ENCODE measurements at regions not wholly inside any gene's neighbourhood (a gene's known extent, or its start where the extent isn't known, plus 50 kb on each side); places are given as distances from the start of the nearest gene placed in this dataset.
"Not testable (repeated sequence)": the region's sequence is repeated elsewhere in the genome, so short reads cannot be mapped to it uniquely, and the experiment has no call there.

DNA sequence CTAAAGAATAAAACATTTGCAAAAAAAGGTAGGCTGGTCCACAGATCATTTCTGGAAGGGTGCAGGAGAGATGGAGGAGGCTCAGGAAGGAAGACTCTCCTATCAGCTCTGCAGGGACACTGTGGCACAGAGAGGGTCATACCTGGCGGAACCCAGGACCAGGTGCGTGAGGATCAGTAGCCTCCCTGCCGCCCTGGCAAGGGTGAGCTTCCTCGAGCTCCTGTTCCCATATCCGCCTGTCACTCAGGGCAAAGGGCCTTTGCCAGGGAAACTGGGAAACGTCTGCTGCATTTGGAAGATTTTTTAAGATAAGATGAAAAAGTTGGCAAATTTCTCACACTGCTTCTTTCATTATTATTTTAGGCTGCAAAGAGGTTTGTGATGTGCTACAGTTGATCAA, 112.1 kb upstream of the TIAM1 start:
- DNase-seq (ENCODE audit: low read depth, low spot score), result no peak

DNA sequence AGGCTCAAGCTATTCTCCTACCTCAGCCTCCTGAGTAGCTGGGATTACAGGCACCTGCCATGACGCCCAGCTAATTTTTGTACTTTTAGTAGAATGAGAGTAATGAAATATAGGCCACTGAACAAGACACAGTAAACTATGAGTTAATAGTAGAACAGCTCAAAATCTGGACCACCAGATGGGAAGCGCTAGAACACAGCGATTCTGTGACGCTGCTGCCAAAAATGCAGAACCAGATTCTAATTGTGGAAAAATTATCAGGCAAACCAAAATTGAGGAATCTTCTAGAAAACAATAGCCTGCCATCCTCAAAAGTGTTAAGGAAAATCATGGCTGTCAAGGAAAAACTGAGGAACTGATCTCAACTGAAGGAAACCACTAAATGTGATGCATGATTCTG, 111.4 kb upstream of the TIAM1 start:
- no peak for DNase-seq (ENCODE audit: low read depth, low spot score)

DNA sequence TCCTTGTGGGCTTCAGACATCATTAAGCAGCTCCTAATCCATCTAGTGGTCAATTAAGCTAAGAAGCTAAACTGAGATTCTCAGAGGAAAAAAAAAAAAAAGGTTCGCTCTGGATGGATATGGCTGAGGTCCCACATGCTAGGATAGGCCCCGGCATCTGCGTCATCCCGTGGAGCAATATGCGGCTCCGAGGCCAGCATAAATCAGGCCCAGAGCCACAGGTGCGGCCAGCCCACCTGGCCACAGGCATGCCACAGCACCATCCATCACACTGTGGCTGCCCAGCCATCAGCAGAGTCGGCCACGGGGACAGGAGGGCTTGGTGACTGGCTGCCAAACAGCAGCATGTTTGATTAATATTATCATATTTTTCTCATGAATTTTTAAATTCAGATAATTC, 106.9 kb upstream of the TIAM1 start:
- no peak for DNase-seq (ENCODE audit: low read depth, low spot score)

DNA sequence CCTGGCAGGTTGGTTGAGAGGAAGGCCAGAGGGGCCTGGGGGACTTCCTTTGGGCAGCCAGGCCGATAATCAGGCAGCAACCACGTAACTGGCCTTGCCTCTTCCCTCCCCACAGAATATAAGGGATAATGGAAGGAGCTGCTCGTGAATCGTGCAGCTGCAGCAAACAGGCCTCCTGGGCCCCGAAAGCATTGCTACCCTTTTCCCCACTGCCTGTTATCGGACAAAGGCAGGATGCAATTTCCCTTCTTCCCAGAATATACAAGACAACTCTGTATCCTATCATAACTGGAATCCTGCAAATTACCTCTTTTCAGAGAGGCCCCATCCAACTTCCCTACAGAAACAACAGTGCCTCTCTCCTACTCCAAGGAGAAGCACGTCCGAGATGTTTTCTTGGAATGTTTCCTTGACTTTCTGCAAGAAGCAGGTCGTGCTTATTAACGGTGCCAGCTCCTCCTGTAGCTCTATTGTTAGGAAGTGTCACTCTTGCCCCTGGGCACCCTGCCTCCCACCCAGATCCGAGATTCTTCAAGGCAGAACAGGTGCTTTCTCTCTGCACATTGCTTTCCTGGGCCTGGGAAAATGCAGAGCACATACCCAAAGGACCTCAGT, 106.0 kb upstream of the TIAM1 start:
- DNase-seq (ENCODE audit: low read depth, low spot score), result no peak

DNA sequence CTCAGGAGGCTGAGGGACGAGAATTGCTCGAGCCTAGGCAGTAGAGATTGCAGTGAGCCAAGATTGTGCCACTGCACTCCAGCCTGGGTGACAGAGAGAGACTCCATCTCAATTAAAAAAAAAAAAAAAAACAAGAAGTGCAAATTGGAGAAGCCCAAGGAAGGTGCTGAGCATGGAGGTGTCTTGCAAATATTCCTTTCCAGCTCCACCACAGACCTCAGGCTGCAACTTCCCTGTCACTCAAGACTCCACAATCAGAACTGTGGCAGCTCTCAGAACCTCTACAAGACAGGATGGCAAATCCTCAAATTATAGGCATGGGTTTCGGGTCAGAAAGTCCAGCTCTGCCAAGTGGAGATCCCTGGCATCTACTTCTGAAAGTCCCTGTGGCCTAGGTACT, 104.4 kb upstream of the TIAM1 start:
- no peak for DNase-seq (ENCODE audit: low read depth, low spot score)

DNA sequence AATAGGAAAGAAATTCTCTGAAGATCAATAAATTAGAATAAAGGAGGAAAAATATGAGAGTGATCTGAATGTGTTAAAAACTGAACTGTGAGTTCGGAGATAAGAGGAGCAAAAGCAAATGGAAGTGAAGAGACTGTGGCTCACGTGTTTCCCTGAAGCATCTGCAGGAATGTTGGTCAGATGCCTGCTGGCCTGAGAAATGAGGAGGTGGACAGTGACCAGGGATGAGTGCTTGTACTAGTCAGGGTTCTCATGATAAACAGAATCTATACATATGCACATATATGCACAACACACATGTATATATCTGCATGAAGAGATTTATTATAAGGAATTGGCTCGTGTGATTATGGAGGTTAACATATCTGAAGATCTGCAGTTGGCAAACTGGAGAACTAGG, 103.4 kb upstream of the TIAM1 start:
- no peak for DNase-seq (ENCODE audit: low read depth, low spot score)

DNA sequence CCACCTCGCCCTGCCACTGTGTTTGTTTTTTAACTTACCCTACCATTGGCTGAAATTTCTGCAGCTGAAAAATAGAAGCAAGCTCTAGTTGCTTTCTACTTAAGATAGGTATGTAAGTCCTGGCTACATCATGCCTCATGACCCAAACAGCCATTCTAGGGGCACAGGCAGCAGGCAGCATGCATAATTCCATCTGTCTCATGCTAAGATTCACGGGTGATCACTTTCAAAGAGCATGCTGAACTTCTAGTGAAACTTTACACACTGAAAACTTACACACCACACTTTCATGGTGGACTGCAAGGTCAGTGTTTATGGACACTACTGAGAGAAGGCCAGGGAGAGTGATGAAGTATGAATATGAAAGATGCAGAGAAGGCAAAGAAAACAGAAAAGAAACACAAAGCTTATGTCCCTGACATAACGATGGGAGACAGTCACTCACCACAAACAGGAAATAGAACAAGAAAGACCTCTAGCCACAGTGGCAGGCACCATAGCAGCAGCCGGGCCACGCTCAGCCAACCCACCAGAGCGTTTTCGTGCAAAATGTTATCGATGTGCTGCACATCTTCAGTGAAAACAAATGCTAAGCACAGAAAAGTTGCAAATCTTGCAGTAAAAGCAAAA, 102.3 kb upstream of the TIAM1 start:
- no peak for DNase-seq (ENCODE audit: low read depth, low spot score)

DNA sequence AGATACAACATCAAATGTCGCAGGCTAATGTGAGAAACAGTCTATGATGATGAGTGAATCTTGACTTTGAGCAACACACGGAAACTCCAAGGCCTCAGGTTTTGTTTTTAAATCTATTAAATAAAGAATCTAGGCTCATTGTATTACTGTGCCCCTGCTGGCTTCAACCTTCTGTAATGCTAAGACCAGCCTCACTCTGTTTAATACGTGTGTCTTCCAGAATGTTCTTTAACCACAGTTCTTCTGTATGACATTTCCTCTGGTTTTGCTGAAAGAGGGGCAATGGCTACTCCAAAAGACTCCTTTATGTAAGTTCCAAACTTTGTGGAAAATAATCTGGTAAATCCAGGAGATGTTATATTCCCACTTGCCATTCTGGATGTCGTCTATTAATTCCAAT, 101.1 kb upstream of the TIAM1 start:
- DNase-seq (ENCODE audit: low read depth, low spot score), result no peak

DNA sequence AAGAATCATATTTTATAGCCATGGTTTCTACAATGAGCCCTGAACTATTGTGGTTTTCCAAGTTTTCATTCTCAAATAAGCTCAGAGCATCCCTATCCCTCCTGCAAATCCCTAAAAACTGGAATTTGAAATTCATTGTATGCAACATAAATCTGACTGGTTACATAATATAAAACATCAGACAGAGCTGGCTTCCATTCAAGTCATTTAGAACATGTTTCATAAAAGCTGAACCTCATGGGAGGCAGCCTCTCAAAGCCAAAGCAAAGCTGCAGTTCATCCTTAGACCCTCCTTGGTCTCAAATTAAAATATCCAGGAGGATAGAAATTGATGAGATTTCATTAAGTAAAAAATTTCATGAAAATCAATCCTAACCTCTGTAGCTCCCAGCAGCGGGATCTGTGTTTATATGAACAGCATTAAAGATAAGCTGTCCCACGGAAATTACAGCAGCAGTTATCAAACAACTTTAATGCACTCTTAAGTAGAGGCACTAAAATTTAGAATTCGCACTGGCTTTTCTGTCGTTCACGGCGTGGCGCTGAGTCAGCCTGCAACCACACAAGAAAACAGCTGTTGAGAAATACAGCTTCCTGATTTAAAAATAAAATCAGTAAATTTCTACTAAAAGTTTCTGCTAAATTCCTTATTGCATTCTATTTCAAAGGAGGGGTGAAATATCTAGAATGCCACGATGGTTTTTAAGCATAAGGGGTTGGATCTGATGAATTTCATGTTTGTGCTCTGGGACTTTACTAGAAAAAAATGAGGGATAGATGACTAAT, 99.9 kb upstream of the TIAM1 start:
- DNase-seq (ENCODE audit: low read depth, low spot score), result no peak

DNA sequence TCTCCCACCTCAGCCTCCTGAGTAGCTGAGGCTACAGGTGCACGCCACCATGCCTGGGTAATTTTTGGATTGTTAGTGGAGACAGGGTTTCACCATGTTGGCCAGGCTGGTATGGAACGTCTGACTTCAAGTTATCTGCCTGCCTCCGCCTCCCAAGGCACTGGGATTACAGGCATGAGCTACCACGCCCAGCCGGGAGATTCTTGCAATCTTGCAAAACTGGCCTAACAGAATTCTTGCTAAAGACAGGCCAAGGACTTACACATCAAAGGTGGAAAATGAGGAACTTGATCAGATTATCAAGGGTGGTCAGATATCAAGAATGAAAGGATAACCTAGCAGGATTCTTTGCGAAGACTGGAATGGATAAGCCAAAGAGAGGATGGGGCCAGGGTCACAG, 98.3 kb upstream of the TIAM1 start:
- no peak for DNase-seq (ENCODE audit: low read depth, low spot score)

DNA sequence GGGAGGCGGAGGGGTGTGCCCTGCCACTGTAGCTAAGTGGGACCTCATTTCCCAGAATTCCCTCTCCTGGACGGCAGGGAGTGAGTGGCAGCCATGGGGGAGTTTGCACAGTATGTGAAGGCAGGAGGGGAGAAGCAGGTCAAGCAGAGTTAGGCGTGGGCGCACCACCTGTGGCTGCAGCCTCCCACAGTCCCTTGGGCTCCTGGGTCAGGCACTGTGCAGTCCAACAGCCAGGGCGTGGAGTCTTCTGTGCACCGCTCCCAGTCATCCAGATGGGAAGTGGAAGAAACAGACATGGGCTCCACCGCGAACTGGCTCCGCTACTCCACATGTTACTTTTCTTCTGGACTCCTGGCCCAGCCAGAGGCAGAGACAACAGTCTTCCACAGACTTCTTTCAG, 85.4 kb upstream of the TIAM1 start:
- DNase-seq (ENCODE audit: low read depth, low spot score), result no peak

DNA sequence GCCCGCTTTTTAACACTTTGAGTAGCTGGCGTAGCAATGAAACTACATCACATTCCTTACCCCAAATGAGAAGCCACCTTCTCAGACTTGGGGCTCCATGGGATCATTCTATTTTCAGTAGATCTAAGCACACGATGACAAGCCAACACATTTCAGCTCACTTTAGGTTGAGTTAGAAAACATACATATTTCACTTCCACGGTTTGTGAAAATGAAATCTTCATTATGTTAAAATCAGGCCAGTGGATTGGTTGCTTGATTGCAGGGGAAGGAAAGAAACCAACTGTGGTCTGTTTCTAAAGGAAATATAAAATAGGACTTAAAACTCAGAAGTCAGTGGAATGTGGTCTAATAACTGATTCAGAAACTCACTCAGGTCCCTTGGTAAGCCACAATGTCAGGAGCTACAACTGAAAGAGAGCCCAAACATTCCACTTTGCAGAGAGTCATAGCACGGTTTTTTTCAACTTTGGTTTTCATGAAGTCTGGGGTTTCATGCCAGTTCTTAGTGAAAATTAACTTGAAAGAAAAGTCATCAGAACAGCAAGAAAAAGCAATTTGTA, 82.3 kb upstream of the TIAM1 start:
- no peak for DNase-seq (ENCODE audit: low read depth, low spot score)

DNA sequence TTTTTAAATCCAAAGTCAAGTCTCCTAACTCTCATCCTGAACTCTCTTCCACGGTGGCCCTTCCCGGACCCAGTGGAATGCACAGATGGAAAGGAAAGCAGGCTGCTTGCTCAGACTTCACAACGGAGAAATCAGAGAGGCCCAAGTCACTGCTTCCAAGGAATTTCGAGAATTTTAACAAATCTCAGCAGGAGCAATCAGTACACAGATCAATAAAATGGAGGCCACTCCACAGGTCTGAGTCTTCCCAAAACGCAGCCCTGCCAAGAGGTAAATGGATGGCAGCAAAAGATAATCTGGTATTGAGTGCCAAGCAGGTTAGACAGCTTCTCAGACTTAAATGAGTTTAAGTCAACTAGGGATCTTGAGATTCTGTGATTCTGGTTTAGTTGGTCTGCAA, 81.1 kb upstream of the TIAM1 start:
- no peak for DNase-seq (ENCODE audit: low read depth, low spot score)

DNA sequence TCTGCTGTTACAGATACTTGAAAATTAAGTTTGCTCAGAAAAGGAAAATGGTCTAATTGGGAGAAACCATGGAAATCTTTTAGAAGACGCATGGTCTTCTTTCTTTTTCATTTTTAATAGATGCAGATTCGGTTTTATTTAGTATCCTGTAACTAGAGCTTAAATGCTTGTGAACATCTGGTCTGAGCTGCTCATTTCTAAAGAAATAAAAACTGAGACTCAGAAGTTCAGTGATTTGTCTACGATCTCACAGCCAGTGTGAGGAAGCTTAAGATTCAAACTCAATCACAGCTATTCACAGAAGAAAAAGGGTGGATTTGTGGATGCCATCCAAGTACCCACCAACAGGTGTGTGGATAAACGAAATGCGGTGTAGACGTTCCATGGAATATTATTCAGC, 80.0 kb upstream of the TIAM1 start:
- no peak for DNase-seq (ENCODE audit: low read depth, low spot score)

DNA sequence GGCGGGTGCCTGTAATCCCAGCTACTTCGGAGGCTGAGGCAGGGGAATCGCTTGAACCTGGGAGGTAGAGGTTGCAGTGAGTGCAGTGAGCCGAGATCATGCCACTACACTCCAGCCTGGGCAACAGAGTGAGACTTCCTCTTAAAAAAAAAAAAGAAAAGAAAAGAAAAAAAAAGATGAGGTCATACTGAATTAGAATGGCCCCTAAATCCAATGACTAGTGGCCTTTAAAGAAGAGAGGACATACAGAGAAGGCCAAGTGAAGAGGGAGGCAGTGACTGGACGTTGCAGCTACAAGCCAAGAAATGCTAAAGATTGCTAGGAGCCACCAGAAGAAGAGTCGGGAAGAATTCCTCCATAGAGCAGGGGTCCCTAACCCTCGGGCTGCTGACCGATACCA, 76.9 kb upstream of the TIAM1 start:
- DNase-seq (ENCODE audit: low read depth, low spot score), result no peak

DNA sequence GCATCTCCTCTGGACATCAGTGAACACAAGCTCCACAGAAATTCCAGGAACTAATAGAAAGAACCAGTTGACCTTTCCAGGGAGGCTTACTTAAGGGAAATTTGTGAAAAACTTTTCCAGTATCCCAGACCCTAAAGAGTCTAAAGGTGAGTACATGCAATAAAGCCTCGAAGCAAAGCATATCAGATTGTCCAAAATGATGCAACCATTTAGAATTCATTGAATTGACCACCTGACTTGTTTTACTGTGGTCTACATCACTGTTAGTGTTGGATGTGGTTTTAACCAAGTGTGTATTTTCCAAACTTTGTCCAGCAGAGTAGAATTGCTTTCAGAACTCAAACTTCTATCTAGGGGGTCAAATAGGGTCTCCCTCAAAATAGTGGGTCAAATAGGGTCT, 76.3 kb upstream of the TIAM1 start:
- DNase-seq (ENCODE audit: low read depth, low spot score), result no peak

DNA sequence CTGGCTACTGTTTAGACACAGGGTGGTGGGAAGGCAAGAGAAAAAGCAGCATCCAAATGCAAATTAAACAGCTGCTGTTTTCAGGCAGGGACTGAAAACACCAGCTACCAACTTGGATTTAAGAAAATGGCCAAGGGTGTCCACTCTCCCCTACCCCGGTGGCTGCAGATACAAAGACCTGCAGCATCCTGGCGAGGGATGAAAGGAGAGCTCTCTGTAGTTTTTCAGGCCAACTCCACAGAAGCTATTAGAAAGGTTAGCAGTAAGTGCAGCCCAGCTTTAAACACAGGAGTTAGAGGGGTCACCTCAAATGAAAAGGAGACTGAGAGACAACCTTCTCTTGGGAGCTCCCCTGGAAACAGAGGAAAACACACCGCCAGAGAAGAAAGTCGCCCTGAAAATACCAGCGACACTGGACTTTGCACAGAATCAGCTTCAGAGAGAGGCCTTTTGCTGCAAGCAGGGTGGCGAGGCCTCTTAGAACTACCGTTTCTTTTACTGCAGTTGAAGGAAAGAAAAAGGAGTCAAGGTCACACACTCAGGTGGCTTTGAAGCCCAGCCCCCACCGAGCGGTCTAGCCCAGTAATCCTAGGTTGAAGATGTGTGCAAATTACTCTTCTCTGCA, 74.4 kb upstream of the TIAM1 start:
- no peak for DNase-seq (ENCODE audit: low read depth, low spot score)

DNA sequence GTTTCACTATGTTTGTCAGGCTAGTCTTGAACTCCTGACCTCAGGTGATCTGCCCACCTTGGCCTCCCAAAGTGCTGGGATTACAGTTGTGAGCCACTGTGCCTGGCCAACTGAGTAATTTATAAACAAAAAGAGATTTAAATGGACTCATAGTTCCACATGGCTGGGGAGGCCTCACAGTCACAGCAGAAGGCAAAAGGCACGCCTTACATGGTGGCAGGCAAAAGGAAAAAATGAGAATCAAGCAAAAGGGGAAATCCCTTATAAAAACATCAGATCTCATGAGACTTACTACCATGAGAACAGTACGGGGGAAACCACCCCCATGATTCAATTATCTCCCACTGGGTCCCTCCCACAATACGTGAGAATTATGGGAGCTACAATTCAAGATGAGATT, 73.2 kb upstream of the TIAM1 start:
- not testable (repeated sequence) for DNase-seq (ENCODE audit: low read depth, low spot score)

DNA sequence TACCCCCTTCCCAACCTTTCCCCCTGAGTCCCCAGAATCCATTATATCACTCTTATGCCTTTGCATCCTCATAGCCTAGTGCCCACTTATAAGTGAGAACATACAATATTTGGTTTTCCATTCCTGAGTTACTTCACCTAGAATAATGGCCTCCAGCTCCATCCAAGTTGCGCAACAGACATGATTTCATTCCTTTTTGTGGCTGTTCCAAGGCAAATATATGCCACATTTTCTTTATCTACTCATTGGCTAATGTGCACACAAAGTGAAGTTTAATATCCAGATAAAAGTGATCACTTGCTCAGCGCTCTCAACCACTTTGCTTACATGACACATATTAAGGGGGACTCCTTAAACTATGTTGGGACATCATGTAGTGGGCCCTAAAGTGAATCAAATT, 72.4 kb upstream of the TIAM1 start:
- no peak for DNase-seq (ENCODE audit: low read depth, low spot score)

DNA sequence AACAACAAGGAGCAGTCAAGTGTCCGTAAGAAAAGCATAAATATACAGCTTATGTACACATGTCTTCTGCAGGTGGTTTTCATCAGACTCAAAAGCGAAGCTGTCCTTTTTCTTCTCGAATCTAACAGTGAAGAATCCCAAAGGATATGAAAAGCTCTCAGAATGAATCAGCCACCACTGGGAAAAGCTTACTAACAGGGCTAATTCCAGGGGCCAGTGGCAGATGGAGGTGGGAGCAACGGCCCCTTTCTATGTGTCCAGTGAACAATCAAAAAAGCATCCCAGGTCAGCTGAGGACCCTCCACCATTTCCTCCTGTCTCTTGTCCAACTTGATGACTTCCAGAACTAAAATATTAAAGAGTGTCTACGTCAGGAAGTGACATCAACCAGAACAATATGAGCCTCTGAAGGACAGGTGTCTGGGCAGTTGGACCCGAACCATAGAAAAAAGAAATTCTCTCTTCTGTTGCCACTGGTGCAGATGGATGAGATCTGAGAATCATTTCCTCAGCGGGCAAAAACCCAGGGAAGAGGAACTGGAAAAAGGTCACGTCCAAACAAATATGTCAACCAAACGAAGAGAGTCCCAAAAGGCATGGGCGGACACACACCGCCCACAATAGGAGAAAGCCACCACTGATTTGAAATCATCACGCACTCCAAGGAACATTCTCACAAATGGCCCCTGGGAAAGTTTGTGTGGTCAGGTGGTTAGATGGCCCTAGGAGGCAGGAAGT, 70.4 kb upstream of the TIAM1 start:
- no peak for DNase-seq (ENCODE audit: low read depth, low spot score)

DNA sequence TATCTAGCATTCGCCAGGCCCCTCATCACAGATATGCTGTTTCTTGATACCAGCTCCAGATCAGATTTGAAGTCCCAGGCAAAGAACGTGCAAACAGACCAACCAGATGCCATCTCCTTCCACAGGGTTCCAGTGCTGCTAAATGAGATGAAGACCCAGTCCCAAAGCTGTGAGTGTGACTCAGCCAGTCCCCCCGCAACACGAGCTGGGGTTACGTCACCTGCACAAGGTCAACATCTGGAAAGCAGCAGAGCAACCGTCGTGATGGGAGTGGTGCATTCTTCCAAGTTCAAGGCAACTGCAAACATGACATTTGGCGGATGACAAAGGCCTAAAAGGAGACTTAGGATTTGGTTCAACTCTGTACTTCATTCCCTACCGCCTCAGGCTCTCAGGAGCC, 69.6 kb upstream of the TIAM1 start:
- no peak for DNase-seq (ENCODE audit: low read depth, low spot score)
